ENCODE measurements at regions not wholly inside any gene's neighbourhood (a gene's known extent, or its start where the extent isn't known, plus 50 kb on each side); places are given as distances from the start of the nearest gene placed in this dataset.

GRCh38 chr2:187115627-187116026 lies 266.7 kb upstream of the ZSWIM2 start:
- TF ChIP-seq YY1 (IDR thresholded peaks at IDR 0.05; ENCODE audit: insufficient read depth, insufficient read length): no peak
- TF ChIP-seq ZNF274 (IDR thresholded peaks at IDR 0.05; ENCODE audit: low read depth, low read length): no peak

Data from NT2/D1 (cell line).